Vagina (tissue), 2 donors: ENCODE measurements at regions not wholly inside any gene's neighbourhood (a gene's known extent, or its start where the extent isn't known, plus 50 kb on each side); places are given as distances from the start of the nearest gene placed in this dataset.

Experiments
- CTCF ChIP-seq, 3 experiments: fragments of 450-650 bp in 2 of 3; fragments of 200-600 bp in 1 of 3; sonication (generic) in 1 of 3; IDR thresholded peaks; one replicate each; pipeline ENCODE4 v1.5.1; 2017 to 2019; ENCODE audit warnings: antibody characterized with exemption in 3 of 3, mild to moderate bottlenecking in 2 of 3, moderate library complexity in 2 of 3
- POLR2A ChIP-seq, 2 donors: fragments of 450-650 bp; IDR thresholded peaks; one replicate each; pipeline ENCODE4 v1.6.1; 2017; ENCODE audit warnings: antibody characterized with exemption in 2 of 2, mild to moderate bottlenecking in 2 of 2, moderate library complexity in 2 of 2
- POLR2AphosphoS5 ChIP-seq, 2 donors: sonication (generic); formaldehyde crosslinking; IDR thresholded peaks; one replicate each; pipeline ENCODE4 v1.9.0; 2017; ENCODE audit warnings: antibody characterized with exemption in 2 of 2, mild to moderate bottlenecking in 2 of 2, low read depth in 1 of 2; ENCODE audit not compliant: insufficient read depth in 1 of 2

GRCh38 chr13:59422646-59423045 is 741.1 kb downstream of the DIAPH3 start:
- TF ChIP-seq CTCF (IDR thresholded peaks at IDR 0.05): no peak
- no peak for TF ChIP-seq POLR2A (IDR thresholded peaks at IDR 0.05)
- no peak for TF ChIP-seq POLR2AphosphoS5 (IDR thresholded peaks at IDR 0.05; ENCODE audit: insufficient read depth in 1 of 2, low read depth in 1 of 2)
